ENCODE measurements at regions not wholly inside any gene's neighbourhood (a gene's known extent, or its start where the extent isn't known, plus 50 kb on each side); places are given as distances from the start of the nearest gene placed in this dataset.
"Not testable (repeated sequence)": the region's sequence is repeated elsewhere in the genome, so short reads cannot be mapped to it uniquely, and the experiment has no call there.

DNA sequence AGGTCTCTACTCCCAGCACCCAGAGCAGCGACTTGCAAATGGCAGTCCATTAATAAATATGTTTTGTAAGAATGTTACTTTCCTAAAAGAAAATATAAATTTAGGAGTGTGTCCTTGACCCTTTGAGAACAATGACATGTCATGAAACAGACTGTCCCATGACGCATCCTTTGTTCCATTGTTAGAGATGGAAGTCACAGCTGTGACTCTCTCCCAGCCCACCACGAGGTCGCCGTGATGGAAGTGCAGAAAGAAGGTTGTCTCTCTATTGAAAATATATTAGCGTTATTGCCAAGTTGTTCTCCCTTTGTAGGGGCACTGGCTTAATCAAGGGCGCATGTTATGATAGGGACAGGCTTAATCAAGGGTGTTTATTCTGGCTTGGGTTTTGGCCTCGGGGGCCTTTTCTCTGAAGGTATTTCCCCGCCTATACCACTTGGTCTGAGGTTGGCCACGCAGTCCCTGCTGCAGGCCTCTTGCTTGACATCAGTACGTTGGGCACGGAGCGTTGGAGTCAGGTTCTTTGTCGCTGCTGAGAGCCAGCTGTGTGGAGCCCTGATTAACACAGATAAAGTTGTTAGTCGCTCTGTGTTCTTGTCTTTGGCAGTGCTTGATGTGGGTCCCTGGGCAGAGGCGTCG is 126.7 kb upstream of the ZNF536 start:
- DNase-seq, result no peak

DNA sequence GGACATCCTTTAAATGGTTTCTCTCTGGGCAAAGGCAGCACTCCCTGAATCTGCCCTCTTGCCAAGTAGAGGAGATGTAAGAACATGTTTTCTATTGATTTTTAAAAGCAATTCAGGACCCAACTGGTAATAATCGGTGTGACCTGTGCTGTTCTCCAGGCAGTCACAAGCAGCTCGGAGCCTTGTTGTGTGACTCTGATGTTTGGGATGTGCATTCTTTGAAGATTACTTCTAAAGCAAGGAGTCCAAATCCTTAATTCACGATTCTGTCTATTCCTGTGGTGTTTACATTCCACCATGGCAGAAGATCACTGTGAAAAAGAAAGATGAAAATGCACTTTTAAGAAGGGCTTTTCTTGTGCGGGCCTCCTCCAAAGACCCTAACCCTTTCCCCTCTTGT is 122.3 kb upstream of the ZNF536 start:
- DNase-seq, result no peak

DNA sequence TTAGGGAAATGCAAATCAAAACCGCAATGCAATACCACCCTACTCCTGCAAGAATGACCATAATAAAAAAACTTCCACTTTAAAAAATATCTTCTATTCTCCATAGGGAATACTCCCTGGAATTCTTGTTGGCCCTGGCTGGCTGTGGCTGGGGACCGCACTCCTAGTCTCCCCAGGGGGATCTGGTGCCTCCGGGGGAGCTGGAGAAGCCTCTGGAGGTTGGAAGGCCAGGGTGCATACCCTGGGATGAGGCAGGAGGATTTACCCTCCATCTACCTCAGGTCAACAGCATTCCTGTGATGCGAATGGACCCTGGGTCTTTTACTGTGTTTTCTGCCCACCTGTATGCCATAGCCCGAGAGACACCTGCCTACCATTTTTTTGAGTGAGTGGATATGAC is 120.0 kb upstream of the ZNF536 start:
- no peak for DNase-seq

DNA sequence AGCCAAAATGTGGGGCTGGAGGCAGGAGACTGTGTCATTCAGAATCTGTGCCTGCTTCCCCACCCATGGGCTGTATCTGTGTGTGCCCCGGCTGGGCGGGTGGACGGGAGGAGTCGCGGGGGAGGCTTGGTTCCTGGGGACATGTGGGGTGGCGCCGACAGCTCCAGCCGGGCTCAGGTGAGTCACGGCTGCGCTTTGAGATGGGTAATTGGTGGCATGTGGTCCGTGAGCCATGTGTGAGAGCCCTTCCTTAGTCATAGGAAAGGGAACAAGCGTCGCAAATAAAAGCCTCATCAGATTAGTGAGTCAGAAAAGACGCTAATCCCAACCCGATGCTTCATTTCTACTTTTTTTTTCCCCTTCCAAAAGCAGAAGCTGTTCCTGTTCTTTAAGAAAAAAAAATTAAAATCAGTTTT is 118.6 kb upstream of the ZNF536 start:
- DNase-seq, result peak; percentile 56

DNA sequence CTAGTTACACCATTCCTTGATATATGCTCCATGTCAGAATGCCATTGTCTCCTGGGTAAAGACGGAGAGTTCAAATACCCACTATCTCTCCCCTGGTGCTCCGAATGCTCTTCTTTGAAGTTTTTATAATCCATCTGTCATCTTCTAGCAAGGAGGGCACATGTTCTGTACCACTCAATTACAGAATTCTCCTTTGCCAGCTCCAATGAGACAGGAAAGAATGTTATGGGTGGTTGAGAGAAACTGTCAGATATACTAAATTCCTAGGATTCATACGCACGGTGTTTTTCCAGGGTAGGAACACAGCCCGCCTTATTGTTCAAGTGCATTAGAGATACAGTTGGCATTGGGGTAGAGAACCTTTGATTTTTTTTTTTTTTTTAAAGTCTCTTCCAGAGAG is 118.0 kb upstream of the ZNF536 start:
- DNase-seq, result no peak

DNA sequence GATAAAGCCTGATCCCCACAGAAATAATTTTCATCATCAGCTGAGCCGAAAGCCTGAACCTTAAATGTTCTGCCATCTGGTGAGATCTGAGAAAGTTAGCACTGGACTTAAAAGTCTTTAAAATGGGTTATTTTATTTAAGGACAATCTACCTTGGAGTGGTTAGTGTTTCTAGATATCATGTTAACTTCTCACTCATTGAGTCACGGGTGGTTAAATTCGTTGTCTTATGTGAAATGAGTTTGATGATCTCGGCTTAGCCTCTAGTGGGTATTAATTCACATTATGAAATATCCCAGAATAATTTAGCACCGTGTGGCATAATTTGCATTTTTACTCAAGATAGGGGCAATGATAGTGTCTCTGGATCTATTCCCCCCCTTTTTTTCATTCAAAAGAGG is 117.4 kb upstream of the ZNF536 start:
- DNase-seq, result no peak

DNA sequence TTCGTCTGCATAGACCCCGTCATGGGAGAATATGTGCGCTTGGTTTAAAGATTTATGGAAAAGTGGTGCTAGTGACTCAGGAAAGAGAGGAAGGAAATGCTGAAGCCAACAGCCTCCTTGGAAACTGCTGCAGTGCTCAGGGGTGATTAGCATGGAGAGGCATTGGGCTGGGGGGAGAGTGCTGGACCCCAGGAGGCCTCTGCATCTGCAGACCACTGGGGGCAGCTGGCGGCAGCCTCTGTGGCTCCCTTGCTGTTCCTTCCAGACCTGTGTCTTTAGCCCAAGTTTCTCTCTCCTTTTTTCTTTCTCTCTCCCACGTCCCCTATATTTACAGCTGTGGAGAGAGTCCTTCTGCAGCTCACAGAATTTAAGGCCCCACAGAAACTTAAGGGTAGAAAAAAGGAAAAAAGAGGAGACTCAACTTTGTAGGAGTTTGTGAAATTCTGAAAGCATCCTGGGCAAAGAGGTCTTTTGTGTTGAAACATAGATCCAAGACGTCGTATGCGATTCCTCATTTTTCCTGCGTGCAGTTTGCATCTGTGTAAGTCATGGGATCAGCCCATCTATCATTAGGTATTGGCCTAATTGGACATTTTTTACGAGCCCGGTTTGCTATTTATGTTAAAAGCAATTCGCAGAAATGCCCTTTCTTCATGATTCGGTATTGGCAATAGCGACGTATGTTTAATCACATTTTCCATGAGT is 116.2 kb upstream of the ZNF536 start:
- DNase-seq, result no peak

DNA sequence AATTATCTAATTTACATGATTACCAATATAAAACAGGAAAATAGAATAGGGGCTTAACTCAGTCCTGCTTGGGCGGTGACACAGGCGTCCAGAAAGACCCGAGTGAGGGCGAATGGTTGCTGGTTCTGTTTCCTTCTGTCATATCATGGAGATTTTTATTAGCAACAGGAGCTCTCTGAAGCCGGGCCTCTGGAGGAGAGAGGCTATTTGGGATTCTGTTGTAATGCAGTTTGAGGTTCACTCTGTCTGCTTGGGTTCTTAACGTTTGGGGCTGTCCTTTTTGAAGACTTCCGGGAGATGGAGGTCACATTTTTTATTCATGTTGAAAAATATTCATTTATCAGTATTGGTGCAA is 115.7 kb upstream of the ZNF536 start:
- no peak for DNase-seq

DNA sequence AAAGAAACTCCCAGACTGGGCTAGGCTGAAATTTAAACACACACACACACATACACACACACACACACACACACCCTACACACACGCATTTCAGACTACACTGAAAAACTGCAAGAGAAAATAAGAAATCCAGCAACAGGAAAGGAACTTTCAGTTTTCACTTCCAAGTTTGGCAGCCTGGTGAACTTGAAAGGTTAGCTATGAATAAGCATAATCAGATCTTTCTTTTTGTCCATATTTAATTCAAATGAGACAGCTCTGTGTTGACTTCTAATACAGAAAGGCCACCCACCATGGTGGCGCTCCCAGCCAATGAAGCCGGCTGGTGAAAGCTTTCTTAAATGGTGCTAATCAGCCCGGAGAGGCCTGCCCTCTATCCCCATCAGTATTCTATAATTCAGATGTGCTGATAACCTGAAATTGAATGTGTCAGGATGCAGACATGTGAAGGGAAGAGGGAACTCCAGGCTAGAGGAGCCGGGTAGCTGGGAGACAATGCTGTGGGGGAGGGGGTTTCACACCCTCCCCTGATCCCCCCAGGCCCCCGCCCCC is 108.3 kb upstream of the ZNF536 start:
- no peak for DNase-seq

DNA sequence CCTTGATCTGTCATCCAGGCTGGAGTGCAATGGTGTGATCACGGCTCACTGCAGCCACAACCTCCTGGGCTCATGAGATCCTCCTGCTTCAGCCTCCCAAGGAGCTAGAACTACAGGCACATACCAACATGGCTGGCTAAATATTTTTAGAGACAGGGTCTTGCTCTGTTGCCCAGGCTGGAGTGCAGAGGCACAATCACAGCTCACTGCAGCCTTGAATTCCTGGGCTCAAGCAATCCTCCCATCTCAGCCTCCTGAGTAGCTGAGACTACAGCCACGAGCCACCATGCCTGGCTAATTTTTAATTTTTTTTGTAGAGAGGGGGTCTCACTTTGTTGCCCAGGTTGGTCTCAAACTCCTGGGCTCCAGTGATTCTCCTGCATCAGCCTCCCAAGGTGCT is 106.3 kb upstream of the ZNF536 start:
- DNase-seq, result not testable (repeated sequence)

DNA sequence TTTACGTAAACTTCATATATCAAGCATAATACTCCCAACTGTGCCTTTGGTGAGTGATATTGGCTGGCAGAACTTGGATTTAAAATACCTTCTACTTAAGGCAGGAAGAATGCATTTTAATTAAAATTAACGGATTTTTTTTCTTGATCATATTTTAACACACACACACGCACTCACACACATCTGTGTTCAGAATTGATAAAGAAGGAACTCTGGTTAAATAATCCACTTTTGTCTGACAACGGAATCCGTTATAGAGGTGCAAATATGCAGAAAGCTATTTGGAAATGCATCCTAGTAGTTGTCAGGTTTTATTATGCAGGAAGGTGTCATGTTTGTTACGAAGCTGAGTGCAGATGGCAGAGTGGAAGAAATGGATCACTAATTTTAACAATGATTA is 105.5 kb upstream of the ZNF536 start:
- no peak for DNase-seq

DNA sequence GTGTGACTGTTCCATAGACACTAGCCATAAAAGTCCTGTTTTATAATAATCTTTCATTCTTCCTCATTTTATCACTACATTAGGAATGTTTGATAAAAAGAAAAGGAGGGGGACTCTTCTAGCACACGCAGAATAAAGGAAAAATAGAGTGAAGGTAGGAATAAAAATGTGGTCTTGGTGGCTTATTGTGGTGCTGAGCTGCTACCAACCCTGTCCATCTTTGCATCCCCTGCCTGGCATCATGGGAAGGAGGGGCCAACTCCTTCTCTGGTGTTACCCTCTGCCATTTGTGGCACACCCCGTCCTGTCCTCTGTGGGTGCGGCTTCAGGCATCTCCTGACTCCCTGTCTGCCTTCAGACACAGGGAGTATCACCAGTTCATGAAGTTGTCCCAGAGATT is 104.9 kb upstream of the ZNF536 start:
- DNase-seq, result no peak

DNA sequence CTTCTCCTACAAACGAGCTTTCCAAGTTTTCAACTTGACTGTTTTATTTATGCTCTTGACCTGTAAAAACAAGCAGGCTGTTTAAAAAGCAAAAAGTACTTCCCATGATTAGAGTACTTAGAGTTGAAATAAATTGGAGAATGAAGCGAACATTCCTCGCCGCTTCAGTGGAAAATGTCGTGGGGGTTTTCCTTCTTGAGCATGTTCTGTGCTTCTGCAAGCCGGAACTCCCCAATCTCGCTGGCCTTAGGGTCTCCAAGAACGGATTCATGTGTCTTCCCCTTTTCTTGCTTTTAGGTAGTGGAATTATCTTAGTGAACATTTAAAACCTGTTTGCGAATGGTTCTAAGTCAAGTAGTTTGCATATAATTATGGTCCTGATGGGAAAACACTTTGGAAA is 103.6 kb upstream of the ZNF536 start:
- no peak for DNase-seq

DNA sequence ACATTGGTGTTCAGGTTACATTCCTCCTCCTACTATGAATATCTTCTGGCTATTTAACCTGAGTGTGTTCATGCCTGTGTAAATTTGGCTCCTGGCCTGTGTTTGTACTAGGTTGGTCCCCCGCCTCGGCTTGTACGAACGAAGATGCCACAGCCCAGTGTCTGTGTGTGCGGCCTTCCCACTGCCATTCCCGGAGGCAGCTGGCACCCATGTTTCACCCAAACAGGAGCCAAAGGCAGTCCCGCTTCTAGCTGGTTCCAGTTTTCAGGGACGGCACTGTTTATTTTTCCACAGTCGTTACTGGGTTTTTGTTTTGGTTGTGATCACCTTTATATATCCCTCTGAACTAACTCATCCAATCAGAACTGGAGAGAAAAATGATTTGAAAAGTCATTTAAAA is 102.5 kb upstream of the ZNF536 start:
- DNase-seq, result no peak

DNA sequence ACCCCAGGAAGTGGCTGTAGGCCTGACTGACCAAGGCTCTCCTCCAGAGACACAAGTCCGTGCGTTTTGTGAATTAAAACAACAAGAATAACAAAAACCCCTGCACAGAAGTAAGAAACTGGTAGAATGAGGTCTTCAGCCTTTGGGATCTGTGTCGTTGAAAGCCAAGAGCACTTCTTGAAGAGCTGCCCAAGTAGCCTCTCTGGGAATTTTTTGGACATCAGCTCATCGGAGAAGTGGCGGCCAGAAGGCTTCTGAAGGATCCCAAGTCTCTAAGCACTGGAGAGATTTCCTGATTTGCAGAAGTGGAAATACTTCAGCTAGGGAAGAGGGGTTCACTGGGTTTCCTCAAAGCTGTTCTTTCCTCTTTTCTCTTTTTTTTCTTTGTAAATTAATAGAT is 100.4 kb upstream of the ZNF536 start:
- no peak for DNase-seq

DNA sequence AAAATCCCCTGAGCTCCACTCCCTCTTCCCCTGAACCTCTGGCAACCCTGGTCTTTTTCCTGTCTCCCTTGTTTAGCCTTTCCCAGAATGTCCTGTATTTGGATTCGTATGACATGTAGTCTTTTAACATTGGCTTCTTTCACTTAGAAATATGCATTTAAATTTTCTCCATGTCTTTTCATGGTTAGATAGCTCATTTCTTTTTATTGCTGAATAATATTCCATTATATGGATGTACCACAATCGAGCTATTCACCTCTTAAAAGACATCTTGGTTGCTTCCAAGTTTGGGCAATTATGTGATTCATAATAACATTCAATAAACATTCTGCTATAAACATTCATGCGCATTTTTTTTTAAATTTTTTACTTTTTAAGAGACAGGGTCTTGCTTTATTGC is 99.6 kb upstream of the ZNF536 start:
- no peak for DNase-seq

DNA sequence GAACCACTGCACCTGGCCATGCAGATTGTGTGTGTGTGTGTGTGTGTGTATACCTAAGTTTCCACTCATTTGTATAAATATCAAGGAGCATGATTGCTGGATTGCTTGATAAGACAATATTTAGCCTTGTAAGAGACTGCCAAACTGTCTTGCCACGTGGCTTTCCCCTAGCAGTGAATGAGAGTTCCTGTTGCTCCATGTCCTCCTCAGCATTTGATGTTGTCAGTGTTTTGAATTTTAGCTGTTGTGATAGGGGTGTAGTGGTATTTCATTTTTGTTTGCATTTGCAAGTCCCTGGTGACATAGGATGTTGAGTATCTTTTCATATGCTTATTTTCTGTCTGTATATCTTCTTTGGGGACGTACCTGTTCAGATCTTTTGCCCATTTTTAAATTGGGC is 99.0 kb upstream of the ZNF536 start:
- DNase-seq, result no peak

DNA sequence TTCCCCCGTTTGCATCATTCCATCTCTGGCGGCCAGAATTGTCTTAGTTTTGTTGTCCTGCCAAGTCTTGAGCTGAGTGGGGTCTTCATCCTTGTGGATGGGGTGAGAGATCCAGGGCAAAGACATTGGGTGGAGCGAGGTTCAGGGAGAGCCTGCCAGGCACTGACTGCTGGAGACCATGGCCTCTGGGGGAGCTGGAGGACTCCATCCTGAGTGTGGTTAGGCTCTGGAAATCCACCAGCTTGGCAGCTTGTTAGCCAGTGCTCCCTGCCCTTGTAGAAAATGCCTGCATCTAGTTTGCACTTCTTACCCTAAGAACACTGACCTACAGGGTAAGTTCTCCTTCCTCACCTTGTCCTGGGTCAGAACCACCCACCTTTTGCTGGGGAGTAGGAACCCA is 97.2 kb upstream of the ZNF536 start:
- no peak for DNase-seq

DNA sequence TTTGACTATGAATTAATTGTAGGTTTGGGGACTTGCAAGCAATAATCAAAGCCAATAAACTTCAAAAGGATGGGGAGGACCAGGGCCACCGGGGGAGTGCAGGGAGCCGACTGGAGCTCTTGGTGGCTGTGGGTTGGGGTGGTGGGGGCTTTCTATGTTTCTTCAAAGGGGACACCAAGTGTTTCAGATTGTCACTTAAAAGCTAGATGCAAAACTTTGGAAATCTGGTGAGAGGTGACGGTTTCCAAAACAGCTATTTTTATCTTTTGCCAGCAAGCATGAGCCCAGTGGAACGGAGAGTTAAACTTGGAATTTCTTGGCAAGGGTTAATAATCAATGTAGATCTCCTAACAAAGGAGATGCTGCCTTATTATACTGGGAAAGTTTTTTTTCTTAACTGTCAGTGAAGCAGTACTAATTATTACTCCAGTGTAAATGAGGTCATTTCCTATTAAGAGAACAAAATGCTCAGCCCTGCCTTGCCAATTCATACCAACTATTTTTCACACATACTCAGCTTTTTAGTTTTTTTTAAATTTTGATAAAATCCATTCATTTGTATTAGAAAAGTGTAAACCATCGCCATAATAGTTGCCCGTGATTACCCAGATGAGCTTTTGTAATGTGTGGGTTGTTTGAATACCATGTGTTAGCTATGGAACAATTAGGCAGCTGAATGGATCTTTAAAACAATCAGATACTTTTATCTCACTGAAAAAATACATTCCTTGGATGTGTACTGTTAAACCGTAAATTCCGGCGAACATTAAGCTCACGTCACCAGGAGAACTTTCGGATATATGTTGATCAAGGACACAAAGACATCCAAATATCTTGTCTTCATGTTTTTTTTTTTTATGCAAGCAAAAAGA is 95.9 kb upstream of the ZNF536 start:
- DNase-seq, result no peak

DNA sequence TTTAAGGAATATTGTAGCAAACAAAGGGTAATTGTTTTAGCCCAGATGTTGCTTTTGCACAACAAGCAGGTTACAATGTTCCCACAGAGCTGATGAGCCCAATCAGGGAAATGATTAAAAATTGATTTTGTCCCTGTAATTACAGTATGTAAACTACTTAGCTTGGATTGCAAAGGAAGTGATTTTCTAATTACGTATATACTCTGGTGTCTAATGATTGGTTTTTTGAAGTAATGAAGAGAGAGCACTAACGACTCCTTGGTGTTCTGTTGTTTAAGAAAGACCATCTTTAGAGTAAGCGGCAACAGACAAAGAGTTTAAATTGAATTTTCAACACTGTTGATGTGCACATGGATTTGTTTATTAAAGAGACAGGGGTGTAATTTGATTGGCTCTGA is 95.3 kb upstream of the ZNF536 start:
- DNase-seq, result no peak

DNA sequence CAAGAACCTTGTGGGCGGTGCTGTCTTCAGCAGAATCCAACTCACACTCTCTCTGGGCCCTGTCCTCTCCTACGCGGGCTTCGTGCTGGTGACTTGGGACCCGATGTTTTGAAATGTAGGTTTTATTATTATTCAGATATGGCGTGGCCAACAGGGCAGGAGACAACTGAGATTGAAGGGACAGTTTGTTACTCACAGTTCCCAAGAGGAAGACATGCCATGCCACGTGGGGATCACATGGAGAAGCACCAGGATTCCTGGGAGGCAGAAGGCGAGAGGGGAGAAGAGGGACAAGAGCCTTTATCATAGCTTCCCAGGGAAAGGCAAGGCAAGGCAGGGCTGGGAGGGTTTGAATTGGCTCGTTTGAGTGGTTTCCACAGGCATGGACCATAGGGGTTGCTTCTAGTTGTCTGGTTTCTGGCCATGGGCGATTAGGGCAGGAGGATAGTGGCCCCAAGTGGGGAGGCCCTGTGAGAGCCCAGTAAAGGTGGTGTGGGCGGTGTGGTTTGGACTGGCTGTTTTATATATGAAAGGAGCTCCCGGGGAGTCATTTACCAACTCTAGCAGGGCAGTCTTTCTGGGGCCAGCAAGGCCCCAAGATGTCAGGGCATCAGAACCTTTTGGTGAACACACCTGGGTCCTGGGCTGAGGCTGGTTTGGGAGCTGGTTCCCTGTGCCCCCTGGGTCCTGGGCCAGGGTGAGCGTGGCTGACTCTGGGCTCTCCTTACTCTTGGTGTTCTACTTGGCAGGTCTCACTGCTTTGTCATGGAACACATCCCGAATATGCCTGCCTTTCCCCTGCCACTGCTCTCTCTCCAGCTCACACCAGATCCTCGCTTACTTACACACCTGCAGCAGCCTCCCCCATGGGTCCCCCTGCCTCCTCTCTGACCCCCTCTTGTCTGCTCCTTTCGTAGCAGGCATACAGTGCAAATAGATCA is 94.0 kb upstream of the ZNF536 start:
- no peak for DNase-seq

DNA sequence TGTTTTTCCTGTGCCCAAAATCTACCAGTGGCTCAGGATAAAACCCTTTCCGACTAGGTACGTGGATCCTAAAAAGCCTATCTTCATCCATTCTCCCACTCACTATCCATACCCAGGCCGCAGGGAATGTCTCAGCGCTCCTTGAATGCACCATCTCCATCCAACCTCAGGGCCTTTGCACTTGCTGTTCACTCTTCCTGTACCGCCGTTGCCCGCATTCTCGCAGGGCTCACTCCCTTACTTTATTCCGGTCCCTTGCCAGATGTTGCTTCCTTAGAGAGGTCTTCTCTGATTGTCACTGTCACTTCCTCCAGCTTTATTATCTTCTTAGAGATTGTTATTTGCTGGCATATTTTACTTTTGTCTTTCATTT is 93.3 kb upstream of the ZNF536 start:
- no peak for DNase-seq

DNA sequence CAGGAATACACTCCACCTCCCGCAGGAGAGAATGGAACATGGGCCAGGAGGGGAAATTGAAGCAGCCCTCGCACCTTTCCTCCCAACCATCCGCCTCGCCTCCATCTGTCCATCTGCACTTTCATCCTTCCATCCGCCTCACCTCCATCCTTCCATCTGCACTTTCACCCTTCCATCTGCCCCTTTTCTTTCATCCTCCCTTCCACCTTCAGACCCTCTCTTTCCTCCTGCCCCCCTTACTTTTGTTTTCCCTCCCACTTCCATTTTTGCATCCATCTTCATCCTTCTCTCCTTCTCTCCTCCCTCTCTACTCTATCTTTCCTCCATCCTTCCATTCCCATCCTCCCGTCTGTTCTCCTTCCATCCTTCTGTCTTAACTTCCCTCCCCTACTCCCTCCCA is 92.2 kb upstream of the ZNF536 start:
- no peak for DNase-seq

All from fibroblast of skin of scalp (primary cell).